ENCODE measurements at regions not wholly inside any gene's neighbourhood (a gene's known extent, or its start where the extent isn't known, plus 50 kb on each side); places are given as distances from the start of the nearest gene placed in this dataset.

DNA sequence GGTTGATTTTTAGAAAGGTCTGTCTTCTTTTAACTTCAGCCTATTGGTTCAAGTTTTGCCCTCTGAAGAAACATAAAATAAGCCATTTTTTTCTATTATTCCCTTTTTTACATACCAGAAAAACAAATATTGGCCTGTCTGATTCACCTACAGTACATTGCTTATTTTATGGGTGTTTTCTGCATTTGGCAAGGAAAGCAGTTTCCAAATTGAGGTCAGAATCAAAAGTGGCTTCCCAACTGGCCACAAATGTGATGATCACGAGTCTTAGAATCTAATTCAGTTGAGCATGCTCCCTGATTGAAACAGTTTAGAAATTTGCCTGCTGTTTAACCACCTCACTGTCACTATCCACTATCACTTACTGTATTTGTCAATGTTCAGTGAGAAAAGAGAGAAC lies 106.9 kb upstream of the CHMP2B start:
- Histone ChIP-seq H3K4me1 (replicated peaks in 1 of 4; ENCODE audit: control insufficient read depth in 3 of 4, insufficient read depth in 4 of 4, low read length in 3 of 4) (peaks cover 0 to 3% (median 0%) of the 10 kb centered on the region in 4 experiments; a peak in 1 of 7 replicates), H2AFZ (ENCODE audit: low read length) (peak overlapping the region; percentile 94), H3K23me2 (ENCODE audit: low read depth, low read length) (no peaks in the 10 kb centered on the region), H3K27ac (ENCODE audit: low read depth, low read length) (no peak overlapping the region), H2BK12ac (ENCODE audit: low read depth, low read length) (no peak overlapping the region), H2BK5ac (ENCODE audit: low read depth, low read length) (no peak overlapping the region), H3K4ac (replicated peaks; ENCODE audit: insufficient read length, low read depth, low read length) (no peak overlapping the region), H2BK15ac (ENCODE audit: low read length) (no peak overlapping the region), H3K4me2 (ENCODE audit: insufficient read depth in 1 of 2, low read depth in 2 of 2, low read length in 2 of 2) (no peak overlapping the region), H3K79me2 (ENCODE audit: control insufficient read depth in 1 of 2, insufficient read depth in 2 of 2, low read length in 2 of 2) (no peaks in the 10 kb centered on the region), H2BK20ac (ENCODE audit: low read length) (no peak overlapping the region), H4K8ac (ENCODE audit: extremely low read depth, insufficient read depth, low read length) (no peak overlapping the region), H3K27me3 (replicated peaks in 1 of 4; ENCODE audit: control insufficient read depth in 3 of 4, extremely low read depth in 1 of 4, insufficient read depth in 3 of 4, low read length in 3 of 4) (no peaks in the 10 kb centered on the region), H3K9ac (replicated peaks in 1 of 4; ENCODE audit: extremely low read depth in 1 of 4, low read depth in 3 of 4, low read length in 3 of 4) (no peak overlapping the region), H3K56ac (replicated peaks; ENCODE audit: insufficient read length, low read depth, low read length) (no peak overlapping the region), H3K18ac (ENCODE audit: extremely low read depth, low read length) (no peak overlapping the region), H4K91ac (replicated peaks; ENCODE audit: insufficient read length, low read length) (no peak overlapping the region), H4K5ac (ENCODE audit: insufficient read length, low read depth, low read length) (no peak overlapping the region), H3K9me3 (ENCODE audit: insufficient read depth in 2 of 2, low read depth in 1 of 2, low read length in 1 of 2) (no peaks in the 10 kb centered on the region), H3K23ac (ENCODE audit: insufficient read length) (no peak overlapping the region), H4K20me1 (replicated peaks in 1 of 2; ENCODE audit: control insufficient read depth in 1 of 2, insufficient read depth in 2 of 2, low read length in 2 of 2) (no peaks in the 10 kb centered on the region), H3K36me3 (ENCODE audit: control insufficient read depth in 2 of 4, insufficient read depth in 4 of 4, low read length in 3 of 4) (no peaks in the 10 kb centered on the region), H3K4me3 (ENCODE audit: extremely low read depth in 1 of 4, insufficient read depth in 2 of 4, low read depth in 3 of 4, low read length in 4 of 4) (no peak overlapping the region), H3K79me1 (ENCODE audit: low read depth, low read length) (no peaks in the 10 kb centered on the region), H2BK120ac (replicated peaks; ENCODE audit: low read depth, low read length) (no peak overlapping the region), H3K14ac (ENCODE audit: insufficient read length) (no peak overlapping the region), H2AK5ac (ENCODE audit: low read depth, low read length) (no peak overlapping the region)
- DNase-seq (ENCODE audit: low read depth in 1 of 2, low spot score in 2 of 2) (no peak), FAIRE-seq (no peak)
- CTCF ChIA-PET (ENCODE audit: partially characterized antibody) = interaction anchor here (1.1 to 1.7 kb wide), 3 partner anchors 37 to 152 kb away, joined by 3 to 6 read pairs (median 3); no protein-coding TSS in a partner anchor
- POLR2A ChIA-PET (ENCODE audit: partially characterized antibody) = no interaction called here
- TF ChIP-seq EP300 (IDR thresholded peaks at IDR 0.05; ENCODE audit: borderline replicate concordance in 1 of 2, low read depth in 2 of 2, low read length in 2 of 2) (no peak), ASH2L (IDR thresholded peaks at IDR 0.05; ENCODE audit: low read length) (no peak), ZNF274 (IDR thresholded peaks at IDR 0.05; ENCODE audit: borderline replicate concordance, extremely low read depth, low read length) (no peak), SIX5 (IDR thresholded peaks at IDR 0.05; ENCODE audit: low read depth, low read length) (no peak), POLR2A (IDR thresholded peaks at IDR 0.05; ENCODE audit: control extremely low read depth in 1 of 2, low read depth in 2 of 2, low read length in 2 of 2) (no peak), MAFK (IDR thresholded peaks at IDR 0.05; ENCODE audit: low read depth, low read length) (no peak), FOSL1 (IDR thresholded peaks at IDR 0.05; ENCODE audit: insufficient read depth, low read depth, low read length) (no peak), CBX8 (IDR thresholded peaks at IDR 0.05; ENCODE audit: borderline replicate concordance, low read depth, low read length) (no peak), YY1 (IDR thresholded peaks at IDR 0.05; ENCODE audit: low read depth, low read length) (no peak)
- TF ChIP-seq, protein P1, sequence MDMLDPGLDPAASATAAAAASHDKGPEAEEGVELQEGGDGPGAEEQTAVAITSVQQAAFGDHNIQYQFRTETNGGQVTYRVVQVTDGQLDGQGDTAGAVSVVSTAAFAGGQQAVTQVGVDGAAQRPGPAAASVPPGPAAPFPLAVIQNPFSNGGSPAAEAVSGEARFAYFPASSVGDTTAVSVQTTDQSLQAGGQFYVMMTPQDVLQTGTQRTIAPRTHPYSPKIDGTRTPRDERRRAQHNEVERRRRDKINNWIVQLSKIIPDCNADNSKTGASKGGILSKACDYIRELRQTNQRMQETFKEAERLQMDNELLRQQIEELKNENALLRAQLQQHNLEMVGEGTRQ (IDR thresholded peaks at IDR 0.05; ENCODE audit: low read length) = no peak
- TF ChIP-seq, protein P2, sequence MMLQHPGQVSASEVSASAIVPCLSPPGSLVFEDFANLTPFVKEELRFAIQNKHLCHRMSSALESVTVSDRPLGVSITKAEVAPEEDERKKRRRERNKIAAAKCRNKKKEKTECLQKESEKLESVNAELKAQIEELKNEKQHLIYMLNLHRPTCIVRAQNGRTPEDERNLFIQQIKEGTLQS (IDR thresholded peaks at IDR 0.05; ENCODE audit: insufficient read depth, low read depth, low read length) = no peak
- 96% methylated on average over 1 of the region's 1 CpG; no CpG with 5 or more reads in 1 of the 2 experiments for WGBS, 2 experiments (ENCODE audit: extremely low coverage in 1 of 2, insufficient coverage in 1 of 2, insufficient read length in 1 of 2, insufficient replicate concordance in 2 of 2, low coverage in 1 of 2, low lambda C conversion rate in 2 of 2, missing lambda C conversion rate in 1 of 2)

All from H1 (cell line).